NCI-H1930 (cell line): ENCODE measurements at regions not wholly inside any gene's neighbourhood (a gene's known extent, or its start where the extent isn't known, plus 50 kb on each side); places are given as distances from the start of the nearest gene placed in this dataset.
"Not testable (repeated sequence)": the region's sequence is repeated elsewhere in the genome, so short reads cannot be mapped to it uniquely, and the experiment has no call there.

Experiments
- DNase-seq, 2 experiments: peaks; one replicate each; lab custom pipeline; 2025; lab: John Stamatoyannopoulos, UW

DNA sequence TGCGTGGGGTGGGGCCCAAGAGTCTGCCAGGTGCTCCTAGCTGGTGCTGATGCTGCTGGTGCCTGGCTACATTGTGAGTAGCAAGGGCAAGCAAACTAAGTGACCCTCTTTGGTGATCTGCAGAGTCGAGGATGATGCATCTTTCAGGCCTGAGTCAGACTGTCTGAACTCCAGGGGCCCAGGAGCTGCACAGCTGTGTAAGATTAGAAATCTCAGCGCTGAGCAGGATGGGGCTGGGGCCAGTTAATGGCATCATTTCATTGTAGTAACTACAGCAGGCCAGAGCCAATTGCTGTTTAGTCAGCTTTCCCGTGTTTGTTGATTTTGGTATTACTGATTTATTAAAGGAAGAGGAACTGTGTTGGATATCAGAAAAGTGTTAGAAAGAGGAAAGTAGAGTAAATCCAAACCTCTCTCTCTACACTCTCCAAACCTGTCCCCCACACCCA is 365.2 kb downstream of the PAX1 start:
- no peak for DNase-seq

- no peak for DNase-seq
Measured at GRCh38 chr20:22063753-22064152, 358.3 kb downstream of the PAX1 start.

GRCh38 chr20:22062874-22063273 is 357.4 kb downstream of the PAX1 start:
- DNase-seq = no peak

DNA sequence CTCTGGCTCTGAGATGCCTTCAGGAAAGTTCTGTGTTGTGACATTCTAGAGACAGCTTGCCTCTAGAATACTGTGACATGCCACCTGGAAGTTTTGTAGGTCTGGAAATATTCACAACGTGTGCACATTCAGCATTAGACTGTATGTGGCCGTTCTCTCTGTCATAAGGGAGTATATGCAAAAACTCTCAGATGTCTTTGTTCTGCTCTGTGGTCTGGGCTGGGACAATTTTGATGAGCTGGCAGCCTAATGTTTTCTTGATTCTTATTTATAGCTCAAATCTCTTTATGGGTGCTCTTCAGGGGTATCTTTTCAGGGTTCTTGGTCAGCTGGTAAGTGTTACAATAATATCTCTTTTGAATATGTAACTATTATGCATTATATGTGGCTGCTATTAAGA is 355.1 kb downstream of the PAX1 start:
- no peak for DNase-seq

DNA sequence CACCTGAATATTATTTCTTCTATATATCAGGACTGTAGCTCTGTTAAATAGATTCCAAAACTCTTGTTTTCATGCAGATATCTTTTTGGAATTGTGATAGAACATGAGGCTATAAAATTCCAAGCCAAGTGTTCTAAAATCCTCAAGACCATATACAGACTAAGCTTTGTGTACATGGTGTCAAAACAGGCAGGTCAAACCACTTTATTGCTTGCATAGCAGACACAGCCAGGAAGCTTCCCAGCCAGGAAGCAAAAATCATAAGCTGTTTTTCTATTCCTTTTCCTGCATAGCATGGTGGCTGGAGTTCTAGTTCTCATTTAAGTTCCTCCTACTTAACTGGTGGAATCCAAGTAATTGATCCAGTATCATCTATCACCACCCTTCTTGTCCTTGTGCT is 353.3 kb downstream of the PAX1 start:
- DNase-seq = no peak

GRCh38 chr20:22055981-22056380 is 350.5 kb downstream of the PAX1 start:
- no peak for DNase-seq

GRCh38 chr20:22052025-22052650 is 346.7 kb downstream of the PAX1 start:
- no peak for DNase-seq

GRCh38 chr20:22045956-22046507 is 340.6 kb downstream of the PAX1 start:
- not testable (repeated sequence) for DNase-seq

DNA sequence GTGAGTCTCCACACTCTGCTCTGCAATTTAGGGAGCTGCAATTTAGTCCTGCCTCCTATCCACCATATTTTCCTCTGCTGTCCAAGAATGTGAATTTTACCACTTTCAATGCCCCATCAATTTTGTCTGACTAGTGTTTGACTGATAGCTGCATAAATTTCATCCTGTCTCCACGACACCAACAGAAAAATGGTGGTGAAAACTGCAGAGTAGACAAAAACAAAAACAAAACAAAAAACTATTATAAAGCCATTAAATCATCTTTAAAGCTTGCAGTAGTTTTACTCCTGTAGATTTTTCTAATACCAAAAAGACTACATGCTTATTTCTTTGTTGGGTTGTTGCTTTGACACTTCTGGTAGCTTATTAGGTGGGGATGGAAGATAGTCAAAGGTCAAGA is 322.0 kb downstream of the PAX1 start:
- no peak for DNase-seq

DNA sequence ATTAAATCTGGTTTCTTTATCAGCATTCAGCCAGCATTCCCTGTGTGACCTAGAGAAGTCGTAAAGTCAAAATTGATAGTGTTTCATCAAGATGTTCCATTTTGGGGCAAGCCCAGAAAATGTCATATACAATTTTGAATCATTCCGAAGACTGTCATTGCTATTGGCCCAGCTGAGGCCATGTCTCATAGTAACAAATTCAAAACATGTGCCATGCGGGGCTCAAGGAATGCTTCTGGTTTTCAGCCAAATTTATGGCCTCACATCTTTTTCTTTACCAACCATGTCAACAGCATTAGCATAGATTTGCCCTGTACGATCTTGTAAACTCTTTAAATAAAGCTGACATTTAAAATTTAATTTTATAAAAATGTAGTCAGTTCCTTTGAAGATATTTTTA is 314.7 kb downstream of the PAX1 start:
- DNase-seq = no peak

DNA sequence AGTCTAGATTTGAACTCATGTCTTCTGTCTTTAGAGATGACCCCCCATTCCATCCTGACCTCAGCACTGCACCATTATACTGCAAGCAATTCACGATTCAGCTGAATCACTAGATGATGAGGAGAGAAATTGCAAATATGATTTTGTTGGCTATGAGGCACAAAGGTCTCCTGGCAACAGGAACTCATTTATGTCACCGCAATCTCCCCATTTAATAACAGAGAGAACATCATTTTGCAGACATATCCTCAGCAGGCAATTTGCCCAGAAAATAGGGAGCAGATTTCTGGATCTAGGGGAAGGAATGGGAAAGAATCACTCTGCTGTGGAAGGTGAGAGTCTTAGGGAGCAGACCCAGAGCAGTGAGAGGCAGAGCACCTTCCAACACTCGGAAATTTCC is 303.0 kb downstream of the PAX1 start:
- DNase-seq = no peak

DNA sequence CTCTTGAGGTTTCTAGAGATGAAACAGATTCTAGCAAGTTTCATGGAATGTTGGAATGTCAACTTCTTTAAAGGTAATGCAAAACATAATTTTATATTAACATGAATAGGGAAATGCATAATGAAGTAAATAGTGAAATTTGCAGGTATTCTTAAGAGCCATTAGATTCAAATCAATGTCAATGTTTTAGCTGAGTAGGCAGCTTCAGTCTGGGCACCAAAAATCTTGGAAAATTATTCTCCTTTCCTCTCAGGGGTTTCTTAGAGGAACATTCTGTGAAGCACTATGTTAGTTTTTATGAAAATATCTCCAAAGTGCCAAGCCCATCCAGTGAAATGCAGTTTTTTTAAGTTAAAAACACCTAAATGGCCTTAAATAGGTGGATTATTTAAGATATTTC is 300.8 kb downstream of the PAX1 start:
- no peak for DNase-seq

DNA sequence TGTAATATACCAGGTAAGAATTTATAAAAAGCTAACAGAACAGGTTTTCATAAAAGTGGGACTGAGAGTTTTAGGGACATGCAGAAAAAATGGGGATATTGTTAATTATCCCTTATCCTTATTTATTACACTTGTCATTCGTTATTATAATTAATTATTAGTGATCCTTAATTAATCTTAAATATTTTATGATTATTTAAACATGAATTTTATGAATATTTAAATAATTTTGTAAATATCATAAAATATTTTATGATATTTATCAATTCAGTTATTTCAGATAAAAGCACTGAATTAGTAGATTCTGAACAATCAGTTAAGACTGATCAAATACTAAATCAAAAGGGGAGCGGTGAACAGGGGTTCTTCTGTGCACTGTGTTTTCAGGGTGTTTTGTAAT is 300.1 kb downstream of the PAX1 start:
- DNase-seq = no peak

DNA sequence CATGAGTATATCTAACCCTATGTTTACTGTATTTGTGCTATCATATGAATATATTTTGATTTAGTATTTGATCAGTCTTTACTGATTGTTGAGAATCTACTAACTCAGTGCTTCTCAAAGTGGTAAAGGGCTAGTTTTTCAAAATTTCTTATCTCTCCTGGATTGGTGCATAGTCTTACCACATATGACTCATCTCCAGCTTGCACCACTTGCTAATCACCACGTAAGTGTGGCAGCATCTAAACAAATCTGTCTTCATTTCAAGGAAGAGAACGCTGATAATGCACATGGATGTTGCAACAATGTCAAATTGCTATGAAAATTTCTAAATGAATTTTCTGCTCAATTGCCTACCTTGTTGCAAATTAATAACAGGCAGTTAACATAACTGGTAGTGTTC is 299.5 kb downstream of the PAX1 start:
- no peak for DNase-seq

DNA sequence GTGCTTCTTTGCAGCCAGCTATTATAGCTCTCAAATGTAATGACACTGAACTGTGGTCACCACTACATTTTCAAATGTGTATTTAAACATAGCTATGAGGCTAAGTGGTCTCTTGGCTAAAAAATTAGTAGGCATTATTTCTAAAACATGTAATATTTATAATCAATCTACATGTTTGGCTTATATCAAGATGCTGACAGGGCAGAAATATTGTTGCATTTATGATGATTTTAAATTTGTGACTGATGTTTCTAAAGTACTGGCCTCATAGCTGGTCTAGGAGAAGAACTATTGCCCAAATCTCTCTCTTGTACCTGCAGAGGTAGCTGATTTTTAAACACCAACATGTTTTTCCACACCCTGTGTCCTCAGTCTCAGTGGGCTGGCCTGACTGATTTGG is 298.2 kb downstream of the PAX1 start:
- DNase-seq = no peak

GRCh38 chr20:22001886-22002285 is 296.4 kb downstream of the PAX1 start:
- no peak for DNase-seq

GRCh38 chr20:21995461-21995860 is 290.0 kb downstream of the PAX1 start:
- DNase-seq = no peak

GRCh38 chr20:21994203-21994602 is 288.7 kb downstream of the PAX1 start:
- no peak for DNase-seq

DNA sequence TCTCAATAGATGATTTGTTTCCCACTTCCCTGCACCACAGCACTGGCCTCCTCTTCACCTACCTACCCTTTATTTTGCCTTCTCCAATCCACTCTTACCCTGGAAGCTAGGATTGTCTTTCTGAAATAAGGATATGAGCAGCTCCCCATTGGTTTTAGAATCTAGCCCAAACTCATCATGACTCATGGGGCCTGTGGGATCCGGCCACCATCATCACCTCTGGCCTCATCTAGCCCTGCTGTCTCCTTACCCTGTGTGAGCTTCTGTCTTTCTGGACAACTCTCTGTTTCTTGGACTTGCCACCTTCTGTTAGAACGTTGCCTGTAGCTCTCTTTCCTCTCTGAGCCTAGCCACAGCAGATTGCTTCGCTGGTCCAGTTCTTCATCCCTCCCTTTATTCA is 277.1 kb downstream of the PAX1 start:
- no peak for DNase-seq

DNA sequence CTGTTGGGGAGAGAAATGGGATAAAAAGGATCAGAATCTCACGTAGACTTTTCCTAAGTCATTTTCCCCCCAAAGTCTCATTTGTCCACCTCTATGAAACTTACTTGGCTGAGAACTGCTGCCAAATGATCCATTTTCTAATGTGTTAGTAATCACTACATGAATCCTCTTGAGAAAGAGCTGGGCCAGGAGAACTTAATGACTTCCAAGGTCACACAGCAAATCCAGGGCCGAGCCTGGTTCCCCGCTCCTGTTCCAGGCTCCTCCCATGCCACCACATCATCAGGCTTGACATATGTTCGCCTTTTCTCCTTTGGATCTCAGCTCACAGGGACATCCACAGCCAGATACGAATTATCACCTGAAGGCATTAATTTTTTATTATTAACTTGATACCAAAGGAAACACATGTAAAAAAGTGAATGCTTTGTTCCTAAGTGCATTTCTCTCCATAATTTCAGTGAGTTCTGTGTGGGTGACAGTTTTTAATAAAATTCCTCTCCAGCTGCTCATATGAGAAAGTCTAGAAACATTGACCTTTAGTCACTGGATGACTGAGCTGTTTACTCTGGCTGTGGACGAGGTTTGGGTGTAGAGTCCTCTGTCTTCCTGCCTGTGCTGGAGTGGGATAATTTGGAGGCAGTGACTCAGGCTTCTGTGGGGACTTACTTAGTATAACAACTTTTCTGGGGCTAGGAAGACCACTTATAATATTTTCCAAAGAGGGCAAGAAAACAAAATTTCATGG is 276.3 kb downstream of the PAX1 start:
- no peak for DNase-seq

- no peak for DNase-seq
Measured at GRCh38 chr20:21981179-21981578, 275.7 kb downstream of the PAX1 start.

DNA sequence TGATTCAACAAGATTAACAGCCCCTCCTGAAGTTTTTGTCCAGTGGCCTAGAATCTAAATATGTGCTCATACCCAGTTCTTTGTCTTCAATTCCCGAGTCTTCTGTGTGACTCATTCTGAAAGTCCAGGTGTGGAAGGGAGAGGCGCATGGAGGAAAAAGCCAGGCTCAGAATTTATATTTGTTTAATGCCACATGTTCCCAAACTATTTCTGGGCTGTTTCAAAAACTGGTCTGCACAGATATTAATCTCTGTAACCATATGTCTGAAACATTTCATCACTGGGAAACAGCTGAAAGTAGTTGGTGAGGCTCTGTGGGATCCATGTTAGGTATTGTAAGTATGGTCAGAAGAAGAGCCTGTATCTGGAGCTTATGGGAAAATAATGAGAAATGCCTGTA is 266.0 kb downstream of the PAX1 start:
- no peak for DNase-seq

- no peak for DNase-seq
Measured at GRCh38 chr20:21968486-21968885, 263.0 kb downstream of the PAX1 start.

- DNase-seq = no peak
Measured at GRCh38 chr20:21967481-21967880, 262.0 kb downstream of the PAX1 start.
